Neural crest cell (in vitro differentiated cells): ENCODE measurements at regions not wholly inside any gene's neighbourhood (a gene's known extent, or its start where the extent isn't known, plus 50 kb on each side); places are given as distances from the start of the nearest gene placed in this dataset.

Experiments used
- DNase-seq: peaks from one replicate; pipeline ENCODE4 v3.0.0; 2021; ENCODE audit warnings: low read depth, mixed read lengths, low spot score
- H3K27ac Mint-ChIP-seq: one replicate; pipeline ENCODE4 v1.8.0; 2021; ENCODE audit warnings: mild to moderate bottlenecking, mixed read lengths; ENCODE audit not compliant: unreplicated experiment
- H3K27me3 Mint-ChIP-seq: 2 replicates; pipeline ENCODE4 v1.8.0; 2021; ENCODE audit warnings: low read depth, mild to moderate bottlenecking, mixed read lengths
- H3K36me3 Mint-ChIP-seq: 2 replicates; pipeline ENCODE4 v1.8.0; 2021; ENCODE audit warnings: low read depth, mild to moderate bottlenecking, mixed read lengths
- H3K4me1 Mint-ChIP-seq: 2 replicates; pipeline ENCODE4 v1.8.0; 2021; ENCODE audit warnings: mixed read lengths
- H3K4me3 Mint-ChIP-seq: one replicate; pipeline ENCODE4 v1.8.0; 2021; ENCODE audit warnings: mild to moderate bottlenecking, mixed read lengths
- H3K9me3 Mint-ChIP-seq: 2 replicates; pipeline ENCODE4 v1.8.0; 2021; ENCODE audit warnings: mixed read lengths
- CTCF ChIP-seq: fragments of 200-600 bp; sonication (generic); conservative IDR thresholded peaks from 2 replicates; pipeline ENCODE4 v1.5.0; 2021; ENCODE audit warnings: antibody characterized with exemption, mild to moderate bottlenecking

GRCh38 chr7:113200281-113200680, 81.9 kb upstream of the SMIM30 start:
- H3K4me3 Mint-ChIP-seq = no peak overlapping the region
- no peaks in the 10 kb centered on the region for H3K4me1 Mint-ChIP-seq
- H3K27me3 Mint-ChIP-seq = peaks cover 34% of the 10 kb centered on the region
- no peak for TF ChIP-seq CTCF
- H3K27ac Mint-ChIP-seq = no peak overlapping the region
- no peaks in the 10 kb centered on the region for H3K9me3 Mint-ChIP-seq
- no peaks in the 10 kb centered on the region for H3K36me3 Mint-ChIP-seq
- DNase-seq = no peak

GRCh38 chr7:113199841-113200240, 81.5 kb upstream of the SMIM30 start:
- no peaks in the 10 kb centered on the region for H3K36me3 Mint-ChIP-seq
- no peak for TF ChIP-seq CTCF
- H3K27ac Mint-ChIP-seq = no peak overlapping the region
- H3K4me3 Mint-ChIP-seq = no peak overlapping the region
- H3K4me1 Mint-ChIP-seq = no peaks in the 10 kb centered on the region
- DNase-seq = no peak
- H3K9me3 Mint-ChIP-seq = peaks cover 3% of the 10 kb centered on the region
- peaks cover 30% of the 10 kb centered on the region for H3K27me3 Mint-ChIP-seq

- Mint-ChIP-seq H3K36me3 (no peaks in the 10 kb centered on the region), H3K27ac (no peak overlapping the region), H3K9me3 (peaks cover 3% of the 10 kb centered on the region), H3K4me3 (no peak overlapping the region), H3K27me3 (peaks cover 31% of the 10 kb centered on the region), H3K4me1 (no peaks in the 10 kb centered on the region)
- TF ChIP-seq CTCF = no peak
- no peak for DNase-seq
Measured at GRCh38 chr7:113199136-113199535, 80.8 kb upstream of the SMIM30 start.

GRCh38 chr7:113198226-113198625, 79.9 kb upstream of the SMIM30 start:
- Mint-ChIP-seq H3K4me1 (no peaks in the 10 kb centered on the region), H3K27ac (no peak overlapping the region), H3K4me3 (no peak overlapping the region), H3K27me3 (peaks cover 27% of the 10 kb centered on the region), H3K36me3 (no peaks in the 10 kb centered on the region), H3K9me3 (peaks cover 3% of the 10 kb centered on the region)
- TF ChIP-seq CTCF = no peak
- no peak for DNase-seq

GRCh38 chr7:113197274-113197673, 78.9 kb upstream of the SMIM30 start:
- no peak for DNase-seq
- Mint-ChIP-seq H3K4me1 (no peaks in the 10 kb centered on the region), H3K9me3 (peaks cover 3% of the 10 kb centered on the region), H3K27me3 (peaks cover 21% of the 10 kb centered on the region), H3K4me3 (no peak overlapping the region), H3K36me3 (no peaks in the 10 kb centered on the region), H3K27ac (no peak overlapping the region)
- TF ChIP-seq CTCF = no peak

GRCh38 chr7:113188396-113188795, 70.0 kb upstream of the SMIM30 start:
- no peak for TF ChIP-seq CTCF
- H3K36me3 Mint-ChIP-seq = no peaks in the 10 kb centered on the region
- H3K27me3 Mint-ChIP-seq = no peaks in the 10 kb centered on the region
- H3K4me3 Mint-ChIP-seq = no peak overlapping the region
- H3K4me1 Mint-ChIP-seq = no peaks in the 10 kb centered on the region
- H3K9me3 Mint-ChIP-seq = no peaks in the 10 kb centered on the region
- H3K27ac Mint-ChIP-seq = no peak overlapping the region
- no peak for DNase-seq
